ENCODE measurements at regions not wholly inside any gene's neighbourhood (a gene's known extent, or its start where the extent isn't known, plus 50 kb on each side); places are given as distances from the start of the nearest gene placed in this dataset.

- Histone ChIP-seq H3K9me3 (ENCODE audit: control insufficient read depth, low read length) (no peaks in the 10 kb centered on the region), H3K27me3 (ENCODE audit: control insufficient read depth, insufficient read depth, low read length) (no peaks in the 10 kb centered on the region), H3K4me1 (ENCODE audit: control insufficient read depth, insufficient read depth, low read length) (no peaks in the 10 kb centered on the region), H3K4me3 (ENCODE audit: low read length) (no peak overlapping the region), H3K9ac (ENCODE audit: low read length) (no peak overlapping the region), H3K36me3 (ENCODE audit: control insufficient read depth, insufficient read depth, low read length) (no peaks in the 10 kb centered on the region)
These were observed 63.8 kb downstream of the MYEOV start for GRCh38 chr11:69357458-69358397.

- no peaks in the 10 kb centered on the region for H3K27me3 ChIP-seq (ENCODE audit: control insufficient read depth, insufficient read depth, low read length)
- no peak overlapping the region for H3K4me3 ChIP-seq (ENCODE audit: low read length)
- no peaks in the 10 kb centered on the region for H3K9me3 ChIP-seq (ENCODE audit: control insufficient read depth, low read length)
- H3K9ac ChIP-seq (ENCODE audit: low read length): no peak overlapping the region
- H3K36me3 ChIP-seq (ENCODE audit: control insufficient read depth, insufficient read depth, low read length): no peaks in the 10 kb centered on the region
- H3K4me1 ChIP-seq (ENCODE audit: control insufficient read depth, insufficient read depth, low read length): no peaks in the 10 kb centered on the region
These were observed 64.6 kb downstream of the MYEOV start for GRCh38 chr11:69358398-69359020.

GRCh38 chr11:69359735-69360480 lies 66.0 kb downstream of the MYEOV start:
- Histone ChIP-seq H3K27me3 (ENCODE audit: control insufficient read depth, insufficient read depth, low read length) (no peaks in the 10 kb centered on the region), H3K9ac (ENCODE audit: low read length) (no peak overlapping the region), H3K4me1 (ENCODE audit: control insufficient read depth, insufficient read depth, low read length) (no peaks in the 10 kb centered on the region), H3K4me3 (ENCODE audit: low read length) (no peak overlapping the region), H3K9me3 (ENCODE audit: control insufficient read depth, low read length) (no peaks in the 10 kb centered on the region), H3K36me3 (ENCODE audit: control insufficient read depth, insufficient read depth, low read length) (no peaks in the 10 kb centered on the region)

- Histone ChIP-seq H3K36me3 (ENCODE audit: control insufficient read depth, insufficient read depth, low read length) (no peaks in the 10 kb centered on the region), H3K9ac (ENCODE audit: low read length) (no peak overlapping the region), H3K27me3 (ENCODE audit: control insufficient read depth, insufficient read depth, low read length) (no peaks in the 10 kb centered on the region), H3K9me3 (ENCODE audit: control insufficient read depth, low read length) (no peaks in the 10 kb centered on the region), H3K4me3 (ENCODE audit: low read length) (no peak overlapping the region), H3K4me1 (ENCODE audit: control insufficient read depth, insufficient read depth, low read length) (no peaks in the 10 kb centered on the region)
These were observed 66.7 kb downstream of the MYEOV start for GRCh38 chr11:69360606-69361005.

- Histone ChIP-seq H3K36me3 (ENCODE audit: control insufficient read depth, insufficient read depth, low read length) (no peaks in the 10 kb centered on the region), H3K4me3 (ENCODE audit: low read length) (no peak overlapping the region), H3K9ac (ENCODE audit: low read length) (no peak overlapping the region), H3K4me1 (ENCODE audit: control insufficient read depth, insufficient read depth, low read length) (no peaks in the 10 kb centered on the region), H3K27me3 (ENCODE audit: control insufficient read depth, insufficient read depth, low read length) (no peaks in the 10 kb centered on the region), H3K9me3 (ENCODE audit: control insufficient read depth, low read length) (no peaks in the 10 kb centered on the region)
These were observed 67.1 kb downstream of the MYEOV start for GRCh38 chr11:69361048-69361447.

GRCh38 chr11:69361466-69361865 lies 67.5 kb downstream of the MYEOV start:
- Histone ChIP-seq H3K4me3 (ENCODE audit: low read length) (no peak overlapping the region), H3K9ac (ENCODE audit: low read length) (no peak overlapping the region)

GRCh38 chr11:69362315-69362714 lies 68.4 kb downstream of the MYEOV start:
- Histone ChIP-seq H3K9me3 (ENCODE audit: control insufficient read depth, low read length) (no peaks in the 10 kb centered on the region), H3K27me3 (ENCODE audit: control insufficient read depth, insufficient read depth, low read length) (no peaks in the 10 kb centered on the region), H3K4me1 (ENCODE audit: control insufficient read depth, insufficient read depth, low read length) (no peaks in the 10 kb centered on the region), H3K4me3 (ENCODE audit: low read length) (no peak overlapping the region), H3K36me3 (ENCODE audit: control insufficient read depth, insufficient read depth, low read length) (no peaks in the 10 kb centered on the region), H3K9ac (ENCODE audit: low read length) (no peak overlapping the region)

More at GRCh38 chr11:69361466-69361865, 67.5 kb downstream of the MYEOV start:
- H3K36me3 ChIP-seq (ENCODE audit: control insufficient read depth, insufficient read depth, low read length): no peaks in the 10 kb centered on the region
- H3K27me3 ChIP-seq (ENCODE audit: control insufficient read depth, insufficient read depth, low read length): no peaks in the 10 kb centered on the region
- H3K4me1 ChIP-seq (ENCODE audit: control insufficient read depth, insufficient read depth, low read length): no peaks in the 10 kb centered on the region
- H3K9me3 ChIP-seq (ENCODE audit: control insufficient read depth, low read length): no peaks in the 10 kb centered on the region

- H3K9me3 ChIP-seq (ENCODE audit: control insufficient read depth, low read length): no peaks in the 10 kb centered on the region
- no peaks in the 10 kb centered on the region for H3K36me3 ChIP-seq (ENCODE audit: control insufficient read depth, insufficient read depth, low read length)
- H3K9ac ChIP-seq (ENCODE audit: low read length): no peak overlapping the region
- no peak overlapping the region for H3K4me3 ChIP-seq (ENCODE audit: low read length)
- peaks cover 6% of the 10 kb centered on the region for H3K4me1 ChIP-seq (ENCODE audit: control insufficient read depth, insufficient read depth, low read length)
- H3K27me3 ChIP-seq (ENCODE audit: control insufficient read depth, insufficient read depth, low read length): no peaks in the 10 kb centered on the region
These were observed 71.0 kb downstream of the MYEOV start for GRCh38 chr11:69364921-69365320.

GRCh38 chr11:69365558-69365957 lies 71.6 kb downstream of the MYEOV start:
- no peaks in the 10 kb centered on the region for H3K9me3 ChIP-seq (ENCODE audit: control insufficient read depth, low read length)
- H3K4me3 ChIP-seq (ENCODE audit: low read length): no peak overlapping the region
- no peaks in the 10 kb centered on the region for H3K36me3 ChIP-seq (ENCODE audit: control insufficient read depth, insufficient read depth, low read length)
- peaks cover 6% of the 10 kb centered on the region for H3K4me1 ChIP-seq (ENCODE audit: control insufficient read depth, insufficient read depth, low read length)
- H3K27me3 ChIP-seq (ENCODE audit: control insufficient read depth, insufficient read depth, low read length): no peaks in the 10 kb centered on the region
- no peak overlapping the region for H3K9ac ChIP-seq (ENCODE audit: low read length)

- H3K9me3 ChIP-seq (ENCODE audit: control insufficient read depth, low read length): no peaks in the 10 kb centered on the region
- H3K27me3 ChIP-seq (ENCODE audit: control insufficient read depth, insufficient read depth, low read length): no peaks in the 10 kb centered on the region
- peaks cover 6% of the 10 kb centered on the region for H3K4me1 ChIP-seq (ENCODE audit: control insufficient read depth, insufficient read depth, low read length)
- no peak overlapping the region for H3K4me3 ChIP-seq (ENCODE audit: low read length)
- H3K36me3 ChIP-seq (ENCODE audit: control insufficient read depth, insufficient read depth, low read length): no peaks in the 10 kb centered on the region
- no peak overlapping the region for H3K9ac ChIP-seq (ENCODE audit: low read length)
These were observed 72.6 kb downstream of the MYEOV start for GRCh38 chr11:69366591-69366990.

- H3K27me3 ChIP-seq (ENCODE audit: control insufficient read depth, insufficient read depth, low read length): no peaks in the 10 kb centered on the region
- H3K4me1 ChIP-seq (ENCODE audit: control insufficient read depth, insufficient read depth, low read length): peaks cover 6% of the 10 kb centered on the region
- H3K36me3 ChIP-seq (ENCODE audit: control insufficient read depth, insufficient read depth, low read length): no peaks in the 10 kb centered on the region
- H3K9me3 ChIP-seq (ENCODE audit: control insufficient read depth, low read length): no peaks in the 10 kb centered on the region
- no peak overlapping the region for H3K9ac ChIP-seq (ENCODE audit: low read length)
- no peak overlapping the region for H3K4me3 ChIP-seq (ENCODE audit: low read length)
These were observed 73.4 kb downstream of the MYEOV start for GRCh38 chr11:69367211-69367964.

All from mucosa of stomach (tissue), 1 donor.